HepG2 (cell line): ENCODE measurements at regions not wholly inside any gene's neighbourhood (a gene's known extent, or its start where the extent isn't known, plus 50 kb on each side); places are given as distances from the start of the nearest gene placed in this dataset.

Experiments used
- ATAC-seq: fragments of 200-7000 bp; cut with Tn5 transposase; 3 replicates; pipeline ENCODE4 v1.9.1; 2020; ENCODE audit warnings: mild to moderate bottlenecking, moderate library complexity
- BruUV-seq: library from RNA; stranded (reverse); fragments of 400-500 nt; replicated peaks from 2 replicates; lab custom pipeline; 2021; lab: Mats Ljungman, UMichigan
- CTCF ChIA-PET: fragments of 300-600 bp; formaldehyde crosslinking; extraction: SDS; loops from one replicate; lab custom pipeline; 2021; ENCODE audit warnings: low total read pairs, inconsistent platforms, low intra/inter-chr PET ratio; lab: Yijun Ruan, JAX
- POLR2A ChIA-PET: fragments of 350-600 bp; sonication (Branson Sonifier 250); formaldehyde crosslinking; loops from one replicate; lab custom pipeline; 2020; ENCODE audit warnings: antibody characterized with exemption, inconsistent platforms; lab: Yijun Ruan, JAX
- DNase-seq: peaks from one replicate; pipeline ENCODE4 v3.0.0-alpha.2; 2015; ENCODE audit warnings: low spot score
- FAIRE-seq: peaks from 3 replicates; lab custom pipeline; 2011; peaks lifted over from hg19 to GRCh38; lab: Jason Lieb, UNC
- H2AFZ ChIP-seq: one replicate; pipeline ENCODE4 v1.6.1; 2011; ENCODE audit warnings: low read length, inconsistent platforms
- H3K27ac ChIP-seq: fragments of 300-600 bp; 3 replicates; pipeline ENCODE4 v1.8.0; 2011; ENCODE audit warnings: mixed run types, mild to moderate bottlenecking, mixed read lengths, low read length, inconsistent platforms; ENCODE audit not compliant: insufficient read depth; ENCODE audit errors: extremely low read length
- H3K27me3 ChIP-seq, 2 experiments: fragments of 200-600 bp in 1 of 2; 2 replicates in 1 of 2; 3 replicates in 1 of 2; pipeline versions ENCODE4 v1.6.0 to v1.8.0; 2011; ENCODE audit warnings: low read length in 2 of 2, mild to moderate bottlenecking in 2 of 2, moderate library complexity in 2 of 2, inconsistent platforms in 1 of 2; ENCODE audit not compliant: insufficient read depth in 2 of 2, control insufficient read depth in 1 of 2
- H3K36me3 ChIP-seq, 2 experiments: fragments of 200-600 bp in 1 of 2; replicated peaks in 1 of 2; 2 replicates in 1 of 2; 3 replicates in 1 of 2; pipeline versions ENCODE4 v1.5.1 to v1.8.0; 2011; ENCODE audit warnings: low read length in 2 of 2, inconsistent platforms in 1 of 2; ENCODE audit not compliant: insufficient read depth in 2 of 2, control insufficient read depth in 1 of 2
- H3K4me1 ChIP-seq: 2 replicates; pipeline ENCODE4 v1.5.1; 2012; ENCODE audit warnings: low read length, inconsistent platforms; ENCODE audit not compliant: insufficient read depth
- H3K4me2 ChIP-seq: 2 replicates; pipeline ENCODE4 v1.6.0; 2011; ENCODE audit warnings: low read depth, low read length, inconsistent platforms
- H3K4me3 ChIP-seq, 3 experiments: fragments of 200-600 bp in 1 of 3; sonication (generic), shearing (Covaris generic) in 1 of 3; replicated peaks in 1 of 3; 2 replicates each; pipeline ENCODE4 v1.5.1; 2011 to 2016; ENCODE audit warnings: low read length in 3 of 3, inconsistent platforms in 2 of 3, low read depth in 2 of 3, mild to moderate bottlenecking in 2 of 3, control low read depth in 1 of 3, mixed read lengths in 1 of 3; ENCODE audit not compliant: insufficient read depth in 1 of 3
- H3K79me2 ChIP-seq: one replicate; pipeline ENCODE4 v1.6.1; 2011; ENCODE audit warnings: low read length, inconsistent platforms; ENCODE audit not compliant: insufficient read depth
- H3K9ac ChIP-seq: 2 replicates; pipeline ENCODE4 v1.6.0; 2011; ENCODE audit warnings: mild to moderate bottlenecking, low read depth, low read length, inconsistent platforms; ENCODE audit not compliant: insufficient read depth
- H3K9me3 ChIP-seq: 2 replicates; pipeline ENCODE4 v1.5.1; 2012; ENCODE audit warnings: mild to moderate bottlenecking, low read length
- H4K20me1 ChIP-seq: 2 replicates; pipeline ENCODE4 v1.6.0; 2011; ENCODE audit warnings: inconsistent platforms, mild to moderate bottlenecking, low read length, moderate library complexity; ENCODE audit not compliant: insufficient read depth
- GABPB1 ChIP-seq: IDR thresholded peaks from 2 replicates; pipeline ENCODE4 v1.6.1; 2016; ENCODE audit warnings: mild to moderate bottlenecking, missing genetic modification reagents, moderate library complexity, missing compliant biosample characterization
- KDM4B ChIP-seq: sonication (generic); formaldehyde crosslinking; IDR thresholded peaks from 2 replicates; pipeline ENCODE4 v1.4.0; 2020; ENCODE audit warnings: missing genetic modification reagents
- KLF15 ChIP-seq: sonication (generic); formaldehyde crosslinking; IDR thresholded peaks from 2 replicates; pipeline ENCODE4 v1.8.1; 2023; ENCODE audit warnings: borderline replicate concordance, mild to moderate bottlenecking, inconsistent platforms, missing genetic modification reagents, mixed read lengths
- MED1 ChIP-seq: sonication (generic); formaldehyde crosslinking; IDR thresholded peaks from 2 replicates; pipeline ENCODE4 v1.4.0; 2020; ENCODE audit warnings: missing genetic modification reagents
- MIER3 ChIP-seq: IDR thresholded peaks from 2 replicates; pipeline ENCODE4 v1.6.1; 2016; ENCODE audit warnings: missing compliant biosample characterization, borderline replicate concordance
- MYC ChIP-seq: sonication (generic); formaldehyde crosslinking; IDR thresholded peaks from 2 replicates; pipeline ENCODE4 v1.9.0; 2021; ENCODE audit warnings: missing genetic modification reagents, borderline replicate concordance
- POLR2AphosphoS5 ChIP-seq: IDR thresholded peaks from 2 replicates; pipeline ENCODE4 v1.6.1; 2012; ENCODE audit warnings: low read depth, low read length
- RBAK ChIP-seq: sonication (generic); formaldehyde crosslinking; IDR thresholded peaks from 2 replicates; pipeline ENCODE4 v1.5.1; 2020; ENCODE audit warnings: mild to moderate bottlenecking, missing genetic modification reagents
- RFX1 ChIP-seq: fragments of 450-650 bp; IDR thresholded peaks from 2 replicates; pipeline ENCODE4 v1.6.1; 2017
- SKIL ChIP-seq: sonication (generic); formaldehyde crosslinking; IDR thresholded peaks from 2 replicates; pipeline ENCODE4 v1.8.0; 2022; ENCODE audit warnings: missing genetic modification reagents, mild to moderate bottlenecking, moderate library complexity, borderline replicate concordance
- SRF ChIP-seq: IDR thresholded peaks from 2 replicates; pipeline ENCODE4 v1.6.1; 2011; ENCODE audit warnings: mild to moderate bottlenecking, low read depth, low read length, moderate library complexity
- THAP7 ChIP-seq: sonication (generic); formaldehyde crosslinking; IDR thresholded peaks from 2 replicates; pipeline ENCODE4 v1.8.1; 2023; ENCODE audit warnings: mild to moderate bottlenecking, missing genetic modification reagents
- ZFP36 ChIP-seq: fragments of 150-350 bp; IDR thresholded peaks from 2 replicates; pipeline ENCODE4 v1.6.1; 2018; ENCODE audit warnings: borderline replicate concordance, low read length, low read depth; ENCODE audit not compliant: partially characterized antibody
- ZNF207 ChIP-seq: fragments of 450-650 bp; IDR thresholded peaks from 2 replicates; pipeline ENCODE4 v1.6.1; 2016; ENCODE audit warnings: antibody characterized with exemption, borderline replicate concordance
- ZNF383 ChIP-seq: sonication (generic); formaldehyde crosslinking; IDR thresholded peaks from 2 replicates; pipeline ENCODE4 v1.4.0; 2020; ENCODE audit warnings: missing genetic modification reagents, mild to moderate bottlenecking, borderline replicate concordance
- ZNF567 ChIP-seq: sonication (generic); formaldehyde crosslinking; IDR thresholded peaks from 2 replicates; pipeline ENCODE4 v1.8.1; 2023; ENCODE audit warnings: mild to moderate bottlenecking, missing genetic modification reagents, borderline replicate concordance
- ZNF616 ChIP-seq: sonication (generic); formaldehyde crosslinking; IDR thresholded peaks from 2 replicates; pipeline ENCODE4 v1.5.0; 2020; ENCODE audit warnings: low read depth, mild to moderate bottlenecking, missing genetic modification reagents
- ZNF710 ChIP-seq: sonication (generic); formaldehyde crosslinking; IDR thresholded peaks from 2 replicates; pipeline ENCODE4 v1.5.0; 2020; ENCODE audit warnings: mild to moderate bottlenecking, missing genetic modification reagents, borderline replicate concordance
- ZNF839 ChIP-seq: sonication (generic); formaldehyde crosslinking; IDR thresholded peaks from 2 replicates; pipeline ENCODE4 v1.4.0; 2020; ENCODE audit warnings: missing genetic modification reagents, mild to moderate bottlenecking, borderline replicate concordance
- WGBS: methylation state at CpG from one replicate; pipeline ENCODE4 v1.1.6; 2017; ENCODE audit warnings: low lambda C conversion rate; 5-methylcytosine and 5-hydroxymethylcytosine counted together
- in situ Hi-C: cut with HindIII; loops from 2 replicates; pipeline ENCODE4 v1.10.0; 2017; ENCODE audit warnings: low pct_unique_long_range_greater_than_20kb; ENCODE audit not compliant: extremely low pct_ligation_motif_present
- intact Hi-C: fragments of 100-400 bp; cut with micrococcal nuclease; formaldehyde crosslinking; loops from one replicate; pipeline ENCODE4 v1.10.0; 2022; ENCODE audit not compliant: unreplicated experiment

- TF ChIP-seq ZNF710 (CRISPR knock-in tag) (no peak), KLF15 (no peak), SKIL (CRISPR knock-in tag) (no peak), MIER3 (CRISPR knock-in tag) (no peak), MED1 (CRISPR knock-in tag) (no peak)
These were observed 338.6 kb upstream of the NFE2L3 start (continued) for GRCh38 chr7:25813381-25813780.

- no TSS peak for BruUV-seq
- H3K27ac ChIP-seq: no peak overlapping the region
- H3K36me3 ChIP-seq: no peaks in the 10 kb centered on the region
- intact Hi-C loops (no loop called here), in situ Hi-C loops (no loop called here)
- H3K9ac ChIP-seq: no peak overlapping the region
- ChIA-PET POLR2A (no interaction called here), CTCF (no interaction called here)
- H3K4me1 ChIP-seq: no peaks in the 10 kb centered on the region
- WGBS: 3% methylated on average over 2 of the region's 2 CpGs
- H2AFZ ChIP-seq: no peak overlapping the region
- H3K79me2 ChIP-seq: no peaks in the 10 kb centered on the region
- no peak overlapping the region for H3K4me3 ChIP-seq
- peaks cover 0 to 6% of the 10 kb centered on the region in 2 experiments; a peak in 1 of 5 replicates for H3K27me3 ChIP-seq
- H4K20me1 ChIP-seq: no peaks in the 10 kb centered on the region
- no peak overlapping the region for H3K4me2 ChIP-seq
- FAIRE-seq (no peak), DNase-seq (no peak), ATAC-seq (no peak)
- H3K9me3 ChIP-seq: no peaks in the 10 kb centered on the region
- no peak for TF ChIP-seq ZFP36
- no peak for TF ChIP-seq RFX1
- no peak for TF ChIP-seq MYC (CRISPR knock-in tag)
- TF ChIP-seq RBAK: no peak
- no peak for TF ChIP-seq ZNF207
- TF ChIP-seq KDM4B: no peak
- no peak for TF ChIP-seq ZNF567 (CRISPR knock-in tag)
- no peak for TF ChIP-seq GABPB1 (CRISPR knock-in tag)
- no peak for TF ChIP-seq THAP7
- TF ChIP-seq ZNF383: no peak
- no peak for TF ChIP-seq ZNF616 (CRISPR knock-in tag)
- no peak for TF ChIP-seq POLR2AphosphoS5
- no peak for TF ChIP-seq ZNF839 (CRISPR knock-in tag)
- TF ChIP-seq SRF: no peak
These were observed 336.3 kb upstream of the NFE2L3 start for GRCh38 chr7:25815711-25816110.
